HCT116 (cell line): ENCODE measurements at regions not wholly inside any gene's neighbourhood (a gene's known extent, or its start where the extent isn't known, plus 50 kb on each side); places are given as distances from the start of the nearest gene placed in this dataset.

Experiments used
- CBX3 ChIP-seq: IDR thresholded peaks from 2 replicates; pipeline ENCODE4 v1.6.1; 2012; ENCODE audit warnings: low read depth
- CEBPB ChIP-seq: IDR thresholded peaks from 2 replicates; pipeline ENCODE4 v1.6.1; 2012; ENCODE audit warnings: low read depth
- EZH2 ChIP-seq: fragments of 200-600 bp; sonication (generic); IDR thresholded peaks from 2 replicates; pipeline ENCODE4 v1.6.1; 2017; ENCODE audit warnings: antibody characterized with exemption, mixed run types
- EZH2phosphoT487 ChIP-seq: fragments of 200-600 bp; IDR thresholded peaks from 2 replicates; pipeline ENCODE4 v1.6.1; 2018; ENCODE audit warnings: antibody characterized with exemption, borderline replicate concordance
- JUND ChIP-seq: IDR thresholded peaks from 2 replicates; pipeline ENCODE4 v1.6.1; 2012
- POLR2A ChIP-seq: IDR thresholded peaks from 2 replicates; pipeline ENCODE4 v1.7.0; 2011; ENCODE audit warnings: borderline replicate concordance; ENCODE audit not compliant: insufficient read depth, insufficient read length; ENCODE audit errors: extremely low read depth
- POLR2AphosphoS5 ChIP-seq: IDR thresholded peaks from 2 replicates; pipeline ENCODE4 v1.6.1; 2011; ENCODE audit warnings: mild to moderate bottlenecking, low read depth, low read length, moderate library complexity
- RAD21 ChIP-seq: IDR thresholded peaks from 2 replicates; pipeline ENCODE4 v1.6.1; 2012; ENCODE audit warnings: low read depth, mild to moderate bottlenecking
- TCF7L2 ChIP-seq: IDR thresholded peaks from 2 replicates; pipeline ENCODE4 v1.7.0; 2011; ENCODE audit warnings: borderline replicate concordance, inconsistent platforms; ENCODE audit not compliant: insufficient read depth, insufficient read length; ENCODE audit errors: extremely low read depth
- ZFX ChIP-seq: fragments of 450-650 bp; IDR thresholded peaks from 2 replicates; pipeline ENCODE4 v1.6.1; 2017
- ZNF274 ChIP-seq: fragments of 200-500 bp; sonication (Bioruptor generic); IDR thresholded peaks from 2 replicates; pipeline ENCODE4 v1.6.1; 2014; ENCODE audit warnings: mild to moderate bottlenecking, low read depth, low read length, inconsistent platforms
- TF ChIP-seq, protein P1 (sequence below), 3 experiments: fragments of 200-600 bp in 1 of 3; sonication (generic) in 1 of 3; IDR thresholded peaks in 2 of 3; conservative IDR thresholded peaks in 1 of 3; 2 replicates each; pipeline ENCODE4 v1.5.1; 2012 to 2017; ENCODE audit warnings: low read depth in 2 of 3, low read length in 2 of 3, antibody characterized with exemption in 1 of 3, borderline replicate concordance in 1 of 3, control low read depth in 1 of 3, mild to moderate bottlenecking in 1 of 3, mixed read lengths in 1 of 3, mixed run types in 1 of 3, moderate library complexity in 1 of 3; ENCODE audit not compliant: insufficient read depth in 1 of 3
- TF ChIP-seq, protein P2 (sequence below): IDR thresholded peaks from 2 replicates; pipeline ENCODE4 v1.6.1; 2012
- TF ChIP-seq, protein P3 (sequence below): IDR thresholded peaks from 2 replicates; pipeline ENCODE4 v1.6.1; 2011; ENCODE audit warnings: mild to moderate bottlenecking, low read length, moderate library complexity; ENCODE audit not compliant: insufficient replicate concordance; ENCODE audit errors: extremely low read depth

DNA sequence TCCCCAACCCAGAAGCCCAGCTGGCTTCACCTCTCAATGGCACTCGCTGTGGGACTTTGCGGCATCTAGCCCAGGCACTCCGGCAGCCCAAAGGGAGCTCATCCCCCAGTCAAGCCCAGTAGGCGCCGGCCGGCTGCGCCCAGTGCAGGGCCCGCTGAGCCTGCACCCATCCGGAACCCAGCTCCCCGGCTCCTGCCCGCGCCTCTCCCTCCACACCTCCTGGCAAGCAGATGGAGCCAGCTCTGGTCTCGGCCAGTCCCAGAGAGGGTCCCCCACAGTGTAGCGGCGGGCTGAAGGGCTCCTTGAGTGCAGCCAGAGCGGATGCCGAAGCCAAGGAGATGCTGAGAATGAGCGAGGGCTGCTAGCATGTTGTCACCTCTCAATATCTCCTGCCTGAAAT, 116.8 kb upstream of the UGT8 start:
- no peak for TF ChIP-seq CBX3
- TF ChIP-seq CEBPB = no peak
- TF ChIP-seq, protein P1, sequence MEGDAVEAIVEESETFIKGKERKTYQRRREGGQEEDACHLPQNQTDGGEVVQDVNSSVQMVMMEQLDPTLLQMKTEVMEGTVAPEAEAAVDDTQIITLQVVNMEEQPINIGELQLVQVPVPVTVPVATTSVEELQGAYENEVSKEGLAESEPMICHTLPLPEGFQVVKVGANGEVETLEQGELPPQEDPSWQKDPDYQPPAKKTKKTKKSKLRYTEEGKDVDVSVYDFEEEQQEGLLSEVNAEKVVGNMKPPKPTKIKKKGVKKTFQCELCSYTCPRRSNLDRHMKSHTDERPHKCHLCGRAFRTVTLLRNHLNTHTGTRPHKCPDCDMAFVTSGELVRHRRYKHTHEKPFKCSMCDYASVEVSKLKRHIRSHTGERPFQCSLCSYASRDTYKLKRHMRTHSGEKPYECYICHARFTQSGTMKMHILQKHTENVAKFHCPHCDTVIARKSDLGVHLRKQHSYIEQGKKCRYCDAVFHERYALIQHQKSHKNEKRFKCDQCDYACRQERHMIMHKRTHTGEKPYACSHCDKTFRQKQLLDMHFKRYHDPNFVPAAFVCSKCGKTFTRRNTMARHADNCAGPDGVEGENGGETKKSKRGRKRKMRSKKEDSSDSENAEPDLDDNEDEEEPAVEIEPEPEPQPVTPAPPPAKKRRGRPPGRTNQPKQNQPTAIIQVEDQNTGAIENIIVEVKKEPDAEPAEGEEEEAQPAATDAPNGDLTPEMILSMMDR (IDR thresholded peaks at IDR 0.05 in 2 of 3, conservative IDR thresholded peaks at IDR 0.05 in 1 of 3; ENCODE audit: borderline replicate concordance in 1 of 3, insufficient read depth in 1 of 3, low read depth in 2 of 3, low read length in 2 of 3) = no peak
- no peak for TF ChIP-seq POLR2A
- TF ChIP-seq EZH2 = no peak
- TF ChIP-seq POLR2AphosphoS5 = no peak
- TF ChIP-seq EZH2phosphoT487 = no peak
- TF ChIP-seq ZFX = no peak
- TF ChIP-seq ZNF274 = no peak
- TF ChIP-seq JUND = no peak
- no peak for TF ChIP-seq TCF7L2
- TF ChIP-seq, protein P2, sequence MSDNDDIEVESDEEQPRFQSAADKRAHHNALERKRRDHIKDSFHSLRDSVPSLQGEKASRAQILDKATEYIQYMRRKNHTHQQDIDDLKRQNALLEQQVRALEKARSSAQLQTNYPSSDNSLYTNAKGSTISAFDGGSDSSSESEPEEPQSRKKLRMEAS = no peak
- no peak for TF ChIP-seq RAD21
- TF ChIP-seq, protein P3, sequence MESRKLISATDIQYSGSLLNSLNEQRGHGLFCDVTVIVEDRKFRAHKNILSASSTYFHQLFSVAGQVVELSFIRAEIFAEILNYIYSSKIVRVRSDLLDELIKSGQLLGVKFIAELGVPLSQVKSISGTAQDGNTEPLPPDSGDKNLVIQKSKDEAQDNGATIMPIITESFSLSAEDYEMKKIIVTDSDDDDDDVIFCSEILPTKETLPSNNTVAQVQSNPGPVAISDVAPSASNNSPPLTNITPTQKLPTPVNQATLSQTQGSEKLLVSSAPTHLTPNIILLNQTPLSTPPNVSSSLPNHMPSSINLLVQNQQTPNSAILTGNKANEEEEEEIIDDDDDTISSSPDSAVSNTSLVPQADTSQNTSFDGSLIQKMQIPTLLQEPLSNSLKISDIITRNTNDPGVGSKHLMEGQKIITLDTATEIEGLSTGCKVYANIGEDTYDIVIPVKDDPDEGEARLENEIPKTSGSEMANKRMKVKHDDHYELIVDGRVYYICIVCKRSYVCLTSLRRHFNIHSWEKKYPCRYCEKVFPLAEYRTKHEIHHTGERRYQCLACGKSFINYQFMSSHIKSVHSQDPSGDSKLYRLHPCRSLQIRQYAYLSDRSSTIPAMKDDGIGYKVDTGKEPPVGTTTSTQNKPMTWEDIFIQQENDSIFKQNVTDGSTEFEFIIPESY = no peak
